Endodermal cell (in vitro differentiated cells): ENCODE measurements at regions not wholly inside any gene's neighbourhood (a gene's known extent, or its start where the extent isn't known, plus 50 kb on each side); places are given as distances from the start of the nearest gene placed in this dataset.

Experiments used
- DNase-seq: peaks from one replicate; pipeline ENCODE4 v3.0.0-alpha.2; 2017
- H3K27ac ChIP-seq: 2 replicates; pipeline ENCODE4 v1.5.1; 2013; ENCODE audit warnings: mild to moderate bottlenecking, low read depth, low read length, moderate library complexity
- H3K27me3 ChIP-seq: 2 replicates; pipeline ENCODE4 v1.6.1; 2013; ENCODE audit warnings: mild to moderate bottlenecking, low read length, moderate library complexity; ENCODE audit not compliant: insufficient read depth, control insufficient read depth, poor library complexity, severe bottlenecking
- H3K36me3 ChIP-seq: 2 replicates; pipeline ENCODE4 v1.7.0; 2013; ENCODE audit warnings: mild to moderate bottlenecking, low read length, moderate library complexity; ENCODE audit not compliant: control insufficient read depth, insufficient read depth
- H3K4me1 ChIP-seq: one replicate; pipeline ENCODE4 v1.7.0; 2013; ENCODE audit warnings: low read length; ENCODE audit not compliant: control insufficient read depth, insufficient read depth
- H3K4me3 ChIP-seq: 2 replicates; pipeline ENCODE4 v1.5.1; 2013; ENCODE audit warnings: mild to moderate bottlenecking, low read length, moderate library complexity
- H3K9ac ChIP-seq: 2 replicates; pipeline ENCODE4 v1.6.1; 2013; ENCODE audit warnings: mild to moderate bottlenecking, low read length, moderate library complexity; ENCODE audit not compliant: poor library complexity, severe bottlenecking; ENCODE audit errors: extremely low read depth
- H3K9me3 ChIP-seq: 2 replicates; pipeline ENCODE4 v1.6.1; 2013; ENCODE audit warnings: mild to moderate bottlenecking, low read length, moderate library complexity; ENCODE audit not compliant: control insufficient read depth
- H3K27ac Mint-ChIP-seq: 2 replicates; pipeline ENCODE4 v1.8.0; 2020; ENCODE audit warnings: mixed read lengths
- H3K27me3 Mint-ChIP-seq: 2 replicates; pipeline ENCODE4 v1.8.0; 2021; ENCODE audit warnings: mild to moderate bottlenecking, mixed read lengths; ENCODE audit not compliant: insufficient read depth
- H3K36me3 Mint-ChIP-seq: 2 replicates; pipeline ENCODE4 v1.8.0; 2020; ENCODE audit warnings: low read depth, mixed read lengths
- H3K4me1 Mint-ChIP-seq: 2 replicates; pipeline ENCODE4 v1.8.0; 2020; ENCODE audit warnings: mixed read lengths
- H3K4me3 Mint-ChIP-seq: 2 replicates; pipeline ENCODE4 v1.8.0; 2020; ENCODE audit warnings: mild to moderate bottlenecking, moderate library complexity, mixed read lengths
- H3K9me3 Mint-ChIP-seq: 2 replicates; pipeline ENCODE4 v1.8.0; 2020; ENCODE audit warnings: mild to moderate bottlenecking, mixed read lengths
- WGBS, 2 experiments: methylation state at CpG; one replicate each; pipeline versions ENCODE4 v1.1.5 to v1.1.7; 2013; ENCODE audit warnings: missing lambda C conversion rate in 2 of 2, mixed read lengths in 1 of 2; ENCODE audit not compliant: insufficient coverage in 1 of 2, insufficient read length in 1 of 2; 5-methylcytosine and 5-hydroxymethylcytosine counted together
- TF ChIP-seq, protein P1 (sequence below): fragments of 200-600 bp; sonication (generic); conservative IDR thresholded peaks from 2 replicates; pipeline ENCODE4 v1.5.0; 2021; ENCODE audit warnings: antibody characterized with exemption, mild to moderate bottlenecking

DNA sequence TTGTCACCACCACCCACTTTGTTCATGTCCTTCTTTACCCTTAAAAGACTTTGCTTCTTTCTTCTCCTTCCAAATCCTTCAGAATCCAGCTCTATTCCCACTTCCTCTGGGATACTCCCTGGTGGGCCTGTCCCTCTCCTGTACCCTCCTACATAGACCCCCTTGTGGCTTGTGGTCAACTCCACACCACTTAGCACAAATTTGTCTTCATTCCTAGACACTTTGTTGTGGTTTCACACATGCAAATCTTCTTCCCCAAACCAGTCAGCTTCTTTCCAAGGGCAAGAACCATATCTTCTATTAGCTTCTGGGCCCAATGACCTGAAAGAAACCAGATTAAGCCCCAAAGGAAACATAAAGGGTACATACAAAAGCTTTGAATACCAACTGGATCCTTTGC is 342.4 kb downstream of the TNS1 start:
- no peaks in the 10 kb centered on the region for H3K36me3 ChIP-seq
- no peak for DNase-seq
- Mint-ChIP-seq H3K9me3 (no peaks in the 10 kb centered on the region), H3K4me1 (peaks cover 12% of the 10 kb centered on the region), H3K27me3 (peaks cover 37% of the 10 kb centered on the region), H3K36me3 (no peaks in the 10 kb centered on the region), H3K27ac (no peak overlapping the region), H3K4me3 (no peak overlapping the region)
- H3K4me1 ChIP-seq = peaks cover 6% of the 10 kb centered on the region
- H3K9ac ChIP-seq = no peak overlapping the region
- TF ChIP-seq, protein P1, sequence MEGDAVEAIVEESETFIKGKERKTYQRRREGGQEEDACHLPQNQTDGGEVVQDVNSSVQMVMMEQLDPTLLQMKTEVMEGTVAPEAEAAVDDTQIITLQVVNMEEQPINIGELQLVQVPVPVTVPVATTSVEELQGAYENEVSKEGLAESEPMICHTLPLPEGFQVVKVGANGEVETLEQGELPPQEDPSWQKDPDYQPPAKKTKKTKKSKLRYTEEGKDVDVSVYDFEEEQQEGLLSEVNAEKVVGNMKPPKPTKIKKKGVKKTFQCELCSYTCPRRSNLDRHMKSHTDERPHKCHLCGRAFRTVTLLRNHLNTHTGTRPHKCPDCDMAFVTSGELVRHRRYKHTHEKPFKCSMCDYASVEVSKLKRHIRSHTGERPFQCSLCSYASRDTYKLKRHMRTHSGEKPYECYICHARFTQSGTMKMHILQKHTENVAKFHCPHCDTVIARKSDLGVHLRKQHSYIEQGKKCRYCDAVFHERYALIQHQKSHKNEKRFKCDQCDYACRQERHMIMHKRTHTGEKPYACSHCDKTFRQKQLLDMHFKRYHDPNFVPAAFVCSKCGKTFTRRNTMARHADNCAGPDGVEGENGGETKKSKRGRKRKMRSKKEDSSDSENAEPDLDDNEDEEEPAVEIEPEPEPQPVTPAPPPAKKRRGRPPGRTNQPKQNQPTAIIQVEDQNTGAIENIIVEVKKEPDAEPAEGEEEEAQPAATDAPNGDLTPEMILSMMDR = no peak
- peaks cover 14% of the 10 kb centered on the region for H3K27me3 ChIP-seq
- no peak overlapping the region for H3K27ac ChIP-seq
- no peak overlapping the region for H3K4me3 ChIP-seq
- H3K9me3 ChIP-seq = no peaks in the 10 kb centered on the region

GRCh38 chr2:217658806-217659205 is 344.0 kb downstream of the TNS1 start:
- Histone ChIP-seq H3K27me3 (peaks cover 14% of the 10 kb centered on the region), H3K4me3 (no peak overlapping the region), H3K36me3 (no peaks in the 10 kb centered on the region), H3K27ac (no peak overlapping the region), H3K4me1 (peaks cover 6% of the 10 kb centered on the region), H3K9me3 (no peaks in the 10 kb centered on the region), H3K9ac (no peak overlapping the region)
- H3K27ac Mint-ChIP-seq = no peak overlapping the region
- no peak for DNase-seq
- peaks cover 12% of the 10 kb centered on the region for H3K4me1 Mint-ChIP-seq
- no peaks in the 10 kb centered on the region for H3K9me3 Mint-ChIP-seq
- TF ChIP-seq, protein P1 = no peak
- H3K4me3 Mint-ChIP-seq = no peak overlapping the region
- peaks cover 40% of the 10 kb centered on the region for H3K27me3 Mint-ChIP-seq
- H3K36me3 Mint-ChIP-seq = no peaks in the 10 kb centered on the region

DNA sequence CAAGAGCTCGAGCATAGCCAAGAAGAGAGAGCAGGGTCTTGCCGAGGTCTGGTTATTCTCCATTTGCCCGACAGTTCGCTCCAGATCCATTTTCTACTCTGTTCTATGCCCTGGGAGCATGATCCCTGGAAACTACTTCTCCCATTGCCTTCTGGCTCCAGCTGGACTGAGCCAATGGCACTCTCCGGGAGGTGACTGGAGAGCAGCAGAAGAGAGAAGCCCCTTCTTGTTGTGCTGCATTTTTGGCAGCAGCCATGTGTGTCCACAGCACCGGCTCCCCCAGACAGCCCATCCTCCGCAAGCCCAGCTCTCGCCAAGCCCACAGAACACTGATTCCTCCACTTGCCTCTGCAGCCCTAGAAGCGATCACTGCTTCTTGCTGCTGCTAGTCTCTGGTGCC is 345.5 kb downstream of the TNS1 start:
- Mint-ChIP-seq H3K27ac (no peak overlapping the region), H3K9me3 (no peaks in the 10 kb centered on the region), H3K4me1 (peaks cover 15% of the 10 kb centered on the region), H3K27me3 (peaks cover 30% of the 10 kb centered on the region), H3K4me3 (no peak overlapping the region), H3K36me3 (no peaks in the 10 kb centered on the region)
- Histone ChIP-seq H3K9me3 (no peaks in the 10 kb centered on the region), H3K9ac (no peak overlapping the region), H3K4me3 (no peak overlapping the region), H3K27ac (no peak overlapping the region), H3K27me3 (peaks cover 14% of the 10 kb centered on the region), H3K4me1 (peaks cover 6% of the 10 kb centered on the region), H3K36me3 (no peaks in the 10 kb centered on the region)
- DNase-seq = no peak
- TF ChIP-seq, protein P1 = no peak
- WGBS, 2 experiments = 95 to 96% methylated on average over 7 to 9 of the region's 9 CpGs
